GM12878 (cell line): ENCODE measurements at regions not wholly inside any gene's neighbourhood (a gene's known extent, or its start where the extent isn't known, plus 50 kb on each side); places are given as distances from the start of the nearest gene placed in this dataset.

Experiments
- ATAC-seq: fragments of 200-7000 bp; cut with Tn5 transposase; 3 replicates; pipeline ENCODE4 v1.9.1; 2020; ENCODE audit warnings: mild to moderate bottlenecking, moderate library complexity
- BruUV-seq: library from RNA; stranded (reverse); fragments of 400-500 nt; replicated peaks from 2 replicates; lab custom pipeline; 2021; lab: Mats Ljungman, UMichigan
- CTCF ChIA-PET: fragments of 300-600 bp; sonication (Branson Sonifier 250); formaldehyde crosslinking; extraction: SDS; loops from one replicate; lab custom pipeline; 2021; ENCODE audit warnings: inconsistent platforms; lab: Yijun Ruan, JAX
- POLR2A ChIA-PET: fragments of 350-600 bp; formaldehyde crosslinking; extraction: SDS; loops from one replicate; lab custom pipeline; 2021; ENCODE audit warnings: inconsistent platforms; lab: Charles Lee
- RAD21 ChIA-PET: fragments of 300-600 bp; sonication (Branson Sonifier 250); formaldehyde crosslinking; loops from one replicate; lab custom pipeline; 2023; ENCODE audit warnings: antibody characterized with exemption; ENCODE audit not compliant: unreplicated experiment; lab: Charles Lee
- SMC1A ChIA-PET: fragments of 300-600 bp; sonication (Branson Sonifier 250); formaldehyde crosslinking; loops from one replicate; lab custom pipeline; 2023; ENCODE audit not compliant: unreplicated experiment, uncharacterized antibody; lab: Charles Lee
- DNase-seq: peaks from one replicate; pipeline ENCODE4 v3.0.0-alpha.2; 2011; ENCODE audit warnings: low read depth, low spot score
- FAIRE-seq: peaks from 3 replicates; lab custom pipeline; 2011; peaks lifted over from hg19 to GRCh38; lab: Jason Lieb, UNC
- H2AFZ ChIP-seq: 2 replicates; pipeline ENCODE4 v1.6.0; 2011; ENCODE audit warnings: low read depth, low read length, control low read depth; ENCODE audit not compliant: control insufficient read depth
- H3K27ac ChIP-seq: 2 replicates; pipeline ENCODE4 v1.5.1; 2011; ENCODE audit warnings: control low read depth; ENCODE audit not compliant: control insufficient read depth, insufficient read depth
- H3K27me3 ChIP-seq, 2 experiments: replicated peaks in 1 of 2; 2 replicates each; pipeline versions ENCODE4 v1.6.0 to v1.6.1; 2011; ENCODE audit warnings: low read length in 1 of 2; ENCODE audit not compliant: control insufficient read depth in 2 of 2, insufficient read depth in 2 of 2
- H3K36me3 ChIP-seq, 2 experiments: 2 replicates each; pipeline ENCODE4 v1.5.1; 2011; ENCODE audit warnings: low read length in 1 of 2; ENCODE audit not compliant: control insufficient read depth in 2 of 2, insufficient read depth in 2 of 2
- H3K4me1 ChIP-seq: 2 replicates; pipeline ENCODE4 v1.6.1; 2011; ENCODE audit warnings: mild to moderate bottlenecking, low read length, moderate library complexity, mixed read lengths; ENCODE audit not compliant: control insufficient read depth, insufficient read depth
- H3K4me2 ChIP-seq: 2 replicates; pipeline ENCODE4 v1.6.0; 2011; ENCODE audit warnings: control low read depth; ENCODE audit not compliant: control insufficient read depth, insufficient read depth
- H3K4me3 ChIP-seq: fragments of 200-600 bp; sonication (generic); 2 replicates; pipeline ENCODE4 v1.5.1; 2016
- H3K79me2 ChIP-seq: 2 replicates; pipeline ENCODE4 v1.6.0; 2011; ENCODE audit warnings: low read length; ENCODE audit not compliant: control insufficient read depth, insufficient read depth
- H3K9ac ChIP-seq: 2 replicates; pipeline ENCODE4 v1.8.0; 2011; ENCODE audit warnings: low read length, control low read depth, mixed read lengths; ENCODE audit not compliant: control insufficient read depth, insufficient read depth
- H3K9me3 ChIP-seq: replicated peaks from 3 replicates; pipeline ENCODE4 v1.5.1; 2011; ENCODE audit warnings: mild to moderate bottlenecking, low read length; ENCODE audit not compliant: control insufficient read depth, insufficient read depth
- H4K20me1 ChIP-seq: 2 replicates; pipeline ENCODE4 v1.6.0; 2011; ENCODE audit not compliant: control insufficient read depth, insufficient read depth
- BCL11A ChIP-seq: IDR thresholded peaks from 2 replicates; pipeline ENCODE4 v1.6.1; 2011; ENCODE audit warnings: low read depth, low read length
- EZH2 ChIP-seq: IDR thresholded peaks from 2 replicates; pipeline ENCODE4 v1.6.1; 2012; ENCODE audit warnings: low read depth, mild to moderate bottlenecking, control low read depth, inconsistent platforms, low read length, borderline replicate concordance; ENCODE audit not compliant: control insufficient read depth
- GATAD2B ChIP-seq: fragments of 450-650 bp; conservative IDR thresholded peaks from 2 replicates; pipeline ENCODE4 v1.6.1; 2017; ENCODE audit warnings: low read depth, mild to moderate bottlenecking, moderate library complexity
- JUNB ChIP-seq: IDR thresholded peaks from 2 replicates; pipeline ENCODE4 v1.6.1; 2016; ENCODE audit warnings: antibody characterized with exemption, mild to moderate bottlenecking
- JUND ChIP-seq: IDR thresholded peaks from 2 replicates; pipeline ENCODE4 v1.6.1; 2012; ENCODE audit warnings: low read depth, mild to moderate bottlenecking, low read length, improper control_type of control experiment, moderate library complexity
- MEF2A ChIP-seq: IDR thresholded peaks from 2 replicates; pipeline ENCODE4 v1.6.1; 2011; ENCODE audit warnings: low read depth, mild to moderate bottlenecking, low read length, moderate library complexity; ENCODE audit not compliant: insufficient read depth
- NR2C1 ChIP-seq: fragments of 450-650 bp; IDR thresholded peaks from 2 replicates; pipeline ENCODE4 v1.6.1; 2017; ENCODE audit warnings: antibody characterized with exemption, mild to moderate bottlenecking, moderate library complexity
- POLR2AphosphoS2 ChIP-seq: IDR thresholded peaks from 2 replicates; pipeline ENCODE4 v1.6.1; 2011; ENCODE audit warnings: low read depth, mild to moderate bottlenecking, low read length, improper control_type of control experiment, moderate library complexity
- RCOR1 ChIP-seq: conservative IDR thresholded peaks from 2 replicates; pipeline ENCODE4 v1.6.1; 2012; ENCODE audit warnings: low read depth, low read length, improper control_type of control experiment
- SPI1 ChIP-seq: IDR thresholded peaks from 2 replicates; pipeline ENCODE4 v1.6.1; 2011; ENCODE audit warnings: low read depth, mild to moderate bottlenecking, low read length, moderate library complexity, borderline replicate concordance; ENCODE audit not compliant: insufficient read depth
- STAT3 ChIP-seq: IDR thresholded peaks from 2 replicates; pipeline ENCODE4 v1.6.1; 2011; ENCODE audit warnings: low read depth, low read length, improper control_type of control experiment
- SUZ12 ChIP-seq: fragments of 200-600 bp; sonication (generic); IDR thresholded peaks from one replicate; pipeline ENCODE4 v1.6.1; 2018; ENCODE audit warnings: antibody characterized with exemption, mild to moderate bottlenecking; ENCODE audit not compliant: unreplicated experiment
- ZBED1 ChIP-seq: IDR thresholded peaks from 2 replicates; pipeline ENCODE4 v1.6.1; 2016; ENCODE audit warnings: borderline replicate concordance
- WGBS: methylation state at CpG from one replicate; pipeline ENCODE4 v1.1.6; 2016; ENCODE audit warnings: low lambda C conversion rate; ENCODE audit not compliant: insufficient replicate concordance, insufficient coverage; ENCODE audit errors: missing lambda C conversion rate; 5-methylcytosine and 5-hydroxymethylcytosine counted together
- in situ Hi-C: fragments of 300-500 bp; cut with MboI; formaldehyde crosslinking; loops from 9 replicates; pipeline ENCODE4 v1.14.3; 2018; ENCODE audit warnings: mixed read lengths
- intact Hi-C: fragments of 100-400 bp; cut with micrococcal nuclease; formaldehyde crosslinking; loops from one replicate; pipeline ENCODE4 v1.14.2; 2022; ENCODE audit not compliant: unreplicated experiment
- TF ChIP-seq, protein P1 (sequence below): fragments of 450-650 bp; IDR thresholded peaks from 2 replicates; pipeline ENCODE4 v1.6.1; 2017; ENCODE audit warnings: antibody characterized with exemption, mild to moderate bottlenecking, moderate library complexity
- TF ChIP-seq, protein P2 (sequence below): fragments of 450-650 bp; IDR thresholded peaks from 2 replicates; pipeline ENCODE4 v1.6.1; 2016; ENCODE audit warnings: mild to moderate bottlenecking, moderate library complexity, borderline replicate concordance

DNA sequence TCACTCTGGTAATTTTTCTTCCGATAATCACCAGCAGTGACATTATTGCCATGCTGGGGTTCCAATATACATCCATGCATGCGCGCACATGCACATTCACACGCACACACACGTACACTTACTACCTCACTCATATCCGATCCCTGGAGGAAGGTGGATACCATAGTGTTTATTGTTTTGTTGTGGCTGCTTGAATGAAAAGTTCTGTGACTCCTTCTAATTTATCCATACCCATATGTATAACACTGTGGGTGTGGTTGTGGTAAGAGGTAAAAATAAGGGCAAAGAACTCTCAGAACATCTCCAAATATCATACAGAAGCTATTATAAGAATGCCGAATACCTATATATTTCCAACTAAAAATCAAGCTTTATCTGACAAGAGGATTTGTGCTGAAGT, 407.8 kb upstream of the PODXL start:
- H3K36me3 ChIP-seq: no peaks in the 10 kb centered on the region
- H3K79me2 ChIP-seq: no peaks in the 10 kb centered on the region
- DNase-seq (no peak), FAIRE-seq (no peak), ATAC-seq (no peak)
- no peaks in the 10 kb centered on the region for H3K4me1 ChIP-seq
- no TSS peak for BruUV-seq
- ChIA-PET CTCF (interaction anchor here (0.7 to 1.1 kb wide), 2 partner anchors 11 to 19 kb away, joined by 3 read pairs; no protein-coding TSS in a partner anchor), POLR2A (no interaction called here), SMC1A (interaction anchor here (1.2 kb wide), 1 partner anchor 8 kb away, joined by 3 read pairs; no protein-coding TSS in a partner anchor), RAD21 (no interaction called here)
- no peaks in the 10 kb centered on the region for H3K27me3 ChIP-seq
- intact Hi-C loops: no loop called here
- in situ Hi-C loops: no loop called here
- H3K4me2 ChIP-seq: no peak overlapping the region
- TF ChIP-seq SPI1: no peak
- TF ChIP-seq NR2C1: no peak
- no peak for TF ChIP-seq POLR2AphosphoS2
- no peak for TF ChIP-seq BCL11A
- TF ChIP-seq STAT3: no peak
- no peak for TF ChIP-seq RCOR1
- TF ChIP-seq JUND: no peak
- TF ChIP-seq, protein P1, sequence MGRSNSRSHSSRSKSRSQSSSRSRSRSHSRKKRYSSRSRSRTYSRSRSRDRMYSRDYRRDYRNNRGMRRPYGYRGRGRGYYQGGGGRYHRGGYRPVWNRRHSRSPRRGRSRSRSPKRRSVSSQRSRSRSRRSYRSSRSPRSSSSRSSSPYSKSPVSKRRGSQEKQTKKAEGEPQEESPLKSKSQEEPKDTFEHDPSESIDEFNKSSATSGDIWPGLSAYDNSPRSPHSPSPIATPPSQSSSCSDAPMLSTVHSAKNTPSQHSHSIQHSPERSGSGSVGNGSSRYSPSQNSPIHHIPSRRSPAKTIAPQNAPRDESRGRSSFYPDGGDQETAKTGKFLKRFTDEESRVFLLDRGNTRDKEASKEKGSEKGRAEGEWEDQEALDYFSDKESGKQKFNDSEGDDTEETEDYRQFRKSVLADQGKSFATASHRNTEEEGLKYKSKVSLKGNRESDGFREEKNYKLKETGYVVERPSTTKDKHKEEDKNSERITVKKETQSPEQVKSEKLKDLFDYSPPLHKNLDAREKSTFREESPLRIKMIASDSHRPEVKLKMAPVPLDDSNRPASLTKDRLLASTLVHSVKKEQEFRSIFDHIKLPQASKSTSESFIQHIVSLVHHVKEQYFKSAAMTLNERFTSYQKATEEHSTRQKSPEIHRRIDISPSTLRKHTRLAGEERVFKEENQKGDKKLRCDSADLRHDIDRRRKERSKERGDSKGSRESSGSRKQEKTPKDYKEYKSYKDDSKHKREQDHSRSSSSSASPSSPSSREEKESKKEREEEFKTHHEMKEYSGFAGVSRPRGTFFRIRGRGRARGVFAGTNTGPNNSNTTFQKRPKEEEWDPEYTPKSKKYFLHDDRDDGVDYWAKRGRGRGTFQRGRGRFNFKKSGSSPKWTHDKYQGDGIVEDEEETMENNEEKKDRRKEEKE: no peak
- TF ChIP-seq EZH2: no peak
- no peak for TF ChIP-seq GATAD2B
- no peak for TF ChIP-seq JUNB
- no peak for TF ChIP-seq ZBED1
- TF ChIP-seq, protein P2, sequence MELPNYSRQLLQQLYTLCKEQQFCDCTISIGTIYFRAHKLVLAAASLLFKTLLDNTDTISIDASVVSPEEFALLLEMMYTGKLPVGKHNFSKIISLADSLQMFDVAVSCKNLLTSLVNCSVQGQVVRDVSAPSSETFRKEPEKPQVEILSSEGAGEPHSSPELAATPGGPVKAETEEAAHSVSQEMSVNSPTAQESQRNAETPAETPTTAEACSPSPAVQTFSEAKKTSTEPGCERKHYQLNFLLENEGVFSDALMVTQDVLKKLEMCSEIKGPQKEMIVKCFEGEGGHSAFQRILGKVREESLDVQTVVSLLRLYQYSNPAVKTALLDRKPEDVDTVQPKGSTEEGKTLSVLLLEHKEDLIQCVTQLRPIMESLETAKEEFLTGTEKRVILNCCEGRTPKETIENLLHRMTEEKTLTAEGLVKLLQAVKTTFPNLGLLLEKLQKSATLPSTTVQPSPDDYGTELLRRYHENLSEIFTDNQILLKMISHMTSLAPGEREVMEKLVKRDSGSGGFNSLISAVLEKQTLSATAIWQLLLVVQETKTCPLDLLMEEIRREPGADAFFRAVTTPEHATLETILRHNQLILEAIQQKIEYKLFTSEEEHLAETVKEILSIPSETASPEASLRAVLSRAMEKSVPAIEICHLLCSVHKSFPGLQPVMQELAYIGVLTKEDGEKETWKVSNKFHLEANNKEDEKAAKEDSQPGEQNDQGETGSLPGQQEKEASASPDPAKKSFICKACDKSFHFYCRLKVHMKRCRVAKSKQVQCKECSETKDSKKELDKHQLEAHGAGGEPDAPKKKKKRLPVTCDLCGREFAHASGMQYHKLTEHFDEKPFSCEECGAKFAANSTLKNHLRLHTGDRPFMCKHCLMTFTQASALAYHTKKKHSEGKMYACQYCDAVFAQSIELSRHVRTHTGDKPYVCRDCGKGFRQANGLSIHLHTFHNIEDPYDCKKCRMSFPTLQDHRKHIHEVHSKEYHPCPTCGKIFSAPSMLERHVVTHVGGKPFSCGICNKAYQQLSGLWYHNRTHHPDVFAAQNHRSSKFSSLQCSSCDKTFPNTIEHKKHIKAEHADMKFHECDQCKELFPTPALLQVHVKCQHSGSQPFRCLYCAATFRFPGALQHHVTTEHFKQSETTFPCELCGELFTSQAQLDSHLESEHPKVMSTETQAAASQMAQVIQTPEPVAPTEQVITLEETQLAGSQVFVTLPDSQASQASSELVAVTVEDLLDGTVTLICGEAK: no peak
- TF ChIP-seq MEF2A: no peak
- no peak for TF ChIP-seq SUZ12
- no peaks in the 10 kb centered on the region for H3K9me3 ChIP-seq
- no peak overlapping the region for H3K9ac ChIP-seq
- H4K20me1 ChIP-seq: no peaks in the 10 kb centered on the region
- no peak overlapping the region for H3K4me3 ChIP-seq
- WGBS: 79% methylated on average over 7 of the region's 7 CpGs
- H3K27ac ChIP-seq: no peak overlapping the region
- no peak overlapping the region for H2AFZ ChIP-seq
